H1 (cell line): ENCODE measurements at regions not wholly inside any gene's neighbourhood (a gene's known extent, or its start where the extent isn't known, plus 50 kb on each side); places are given as distances from the start of the nearest gene placed in this dataset.

Experiments used
- CTCF ChIA-PET: fragments of 300-600 bp; sonication (Branson Sonifier 250); formaldehyde crosslinking; loops from one replicate; lab custom pipeline; 2021; ENCODE audit not compliant: partially characterized antibody; lab: Charles Lee
- POLR2A ChIA-PET: fragments of 300-600 bp; sonication (Branson Sonifier 250); formaldehyde crosslinking; loops from one replicate; lab custom pipeline; 2021; ENCODE audit warnings: inconsistent platforms; ENCODE audit not compliant: partially characterized antibody; lab: Charles Lee
- DNase-seq, 2 experiments: peaks; one replicate each; pipeline versions ENCODE4 v3.0.0 to v3.0.0-alpha.2; 2010 to 2022; ENCODE audit warnings: low spot score in 2 of 2, low read depth in 1 of 2, mixed read lengths in 1 of 2
- FAIRE-seq: peaks from 2 replicates; lab custom pipeline; 2011; peaks lifted over from hg19 to GRCh38; lab: Jason Lieb, UNC
- H2AFZ ChIP-seq: 2 replicates; pipeline ENCODE4 v1.8.1; 2012; ENCODE audit warnings: low read length, inconsistent platforms
- H2AK5ac ChIP-seq: 2 replicates; pipeline ENCODE4 v1.6.1; 2013; ENCODE audit warnings: low read depth, low read length
- H2BK120ac ChIP-seq: replicated peaks from 2 replicates; pipeline ENCODE3; 2013; ENCODE audit warnings: low read depth, low read length, inconsistent platforms
- H2BK12ac ChIP-seq: 2 replicates; pipeline ENCODE4 v1.6.1; 2013; ENCODE audit warnings: low read depth, low read length
- H2BK15ac ChIP-seq: 2 replicates; pipeline ENCODE4 v1.6.1; 2013; ENCODE audit warnings: low read length
- H2BK20ac ChIP-seq: 2 replicates; pipeline ENCODE4 v1.6.1; 2013; ENCODE audit warnings: low read length
- H2BK5ac ChIP-seq: 2 replicates; pipeline ENCODE4 v1.6.1; 2013; ENCODE audit warnings: low read depth, low read length
- H3K14ac ChIP-seq: 2 replicates; pipeline ENCODE4 v1.6.1; 2013; ENCODE audit warnings: inconsistent platforms; ENCODE audit not compliant: insufficient read length
- H3K18ac ChIP-seq: 2 replicates; pipeline ENCODE4 v1.6.1; 2013; ENCODE audit warnings: low read length; ENCODE audit errors: extremely low read depth
- H3K23ac ChIP-seq: 2 replicates; pipeline ENCODE4 v1.6.1; 2013; ENCODE audit warnings: inconsistent platforms; ENCODE audit not compliant: insufficient read length
- H3K23me2 ChIP-seq: 2 replicates; pipeline ENCODE4 v1.6.1; 2013; ENCODE audit warnings: low read depth, low read length
- H3K27ac ChIP-seq: 2 replicates; pipeline ENCODE4 v1.6.1; 2011; ENCODE audit warnings: low read depth, low read length, inconsistent platforms
- H3K27me3 ChIP-seq, 4 experiments: replicated peaks in 1 of 4; 1 replicate in 1 of 4; 2 replicates in 3 of 4; pipeline versions ENCODE4 v1.6.1 to v1.8.1; 2011 to 2013; ENCODE audit warnings: low read length in 3 of 4, mild to moderate bottlenecking in 3 of 4, inconsistent platforms in 2 of 4, mixed read lengths in 2 of 4, moderate library complexity in 1 of 4; ENCODE audit not compliant: control insufficient read depth in 3 of 4, insufficient read depth in 3 of 4; ENCODE audit errors: extremely low read depth in 1 of 4
- H3K36me3 ChIP-seq, 4 experiments: 2 replicates each; pipeline versions ENCODE4 v1.6.1 to v1.8.1; 2011 to 2013; ENCODE audit warnings: mild to moderate bottlenecking in 4 of 4, low read length in 3 of 4, moderate library complexity in 2 of 4, control low read depth in 1 of 4, inconsistent platforms in 1 of 4; ENCODE audit not compliant: insufficient read depth in 4 of 4, control insufficient read depth in 2 of 4
- H3K4ac ChIP-seq: replicated peaks from 2 replicates; pipeline ENCODE3; 2013; ENCODE audit warnings: low read length, low read depth, mixed read lengths, inconsistent platforms; ENCODE audit not compliant: insufficient read length
- H3K4me1 ChIP-seq, 4 experiments: replicated peaks in 1 of 4; 1 replicate in 1 of 4; 2 replicates in 3 of 4; pipeline versions ENCODE4 v1.6.1 to v1.8.1; 2011 to 2013; ENCODE audit warnings: low read length in 3 of 4, inconsistent platforms in 2 of 4, mixed read lengths in 1 of 4; ENCODE audit not compliant: insufficient read depth in 4 of 4, control insufficient read depth in 3 of 4
- H3K4me2 ChIP-seq, 2 experiments: 2 replicates each; pipeline versions ENCODE4 v1.6.1 to v1.8.1; 2011 to 2013; ENCODE audit warnings: low read depth in 2 of 2, low read length in 2 of 2, control low read depth in 1 of 2, inconsistent platforms in 1 of 2, mild to moderate bottlenecking in 1 of 2; ENCODE audit not compliant: insufficient read depth in 1 of 2
- H3K4me3 ChIP-seq, 4 experiments: fragments of 200-600, 300-600 bp in 1 of 4; sonication (generic), shearing (Covaris generic), sonication (Bioruptor Twin) in 1 of 4; 2 replicates each; pipeline versions ENCODE4 v1.5.1 to v1.8.1; 2011 to 2016; ENCODE audit warnings: low read length in 4 of 4, low read depth in 3 of 4, control low read depth in 2 of 4, inconsistent platforms in 2 of 4, mild to moderate bottlenecking in 2 of 4, mixed read lengths in 1 of 4, moderate library complexity in 1 of 4; ENCODE audit not compliant: insufficient read depth in 2 of 4; ENCODE audit errors: extremely low read depth in 1 of 4
- H3K56ac ChIP-seq: replicated peaks from 2 replicates; pipeline ENCODE3; 2013; ENCODE audit warnings: low read depth, mild to moderate bottlenecking, mixed read lengths, low read length, inconsistent platforms; ENCODE audit not compliant: insufficient read length
- H3K79me1 ChIP-seq: 2 replicates; pipeline ENCODE4 v1.6.1; 2013; ENCODE audit warnings: low read depth, low read length, control low read depth
- H3K79me2 ChIP-seq, 2 experiments: 2 replicates each; pipeline versions ENCODE4 v1.6.1 to v1.8.1; 2012 to 2013; ENCODE audit warnings: low read length in 2 of 2, mild to moderate bottlenecking in 2 of 2, inconsistent platforms in 1 of 2; ENCODE audit not compliant: insufficient read depth in 2 of 2, control insufficient read depth in 1 of 2
- H3K9ac ChIP-seq, 4 experiments: replicated peaks in 1 of 4; 1 replicate in 1 of 4; 2 replicates in 3 of 4; pipeline versions ENCODE4 v1.6.1 to v1.8.1; 2011 to 2013; ENCODE audit warnings: low read depth in 3 of 4, low read length in 3 of 4, control low read depth in 2 of 4, mild to moderate bottlenecking in 2 of 4, moderate library complexity in 2 of 4, inconsistent platforms in 1 of 4; ENCODE audit errors: extremely low read depth in 1 of 4
- H3K9me3 ChIP-seq, 2 experiments: 2 replicates each; pipeline versions ENCODE4 v1.6.1 to v1.8.1; 2012 to 2013; ENCODE audit warnings: mild to moderate bottlenecking in 2 of 2, moderate library complexity in 2 of 2, control low read depth in 1 of 2, inconsistent platforms in 1 of 2, low read depth in 1 of 2, low read length in 1 of 2, mixed read lengths in 1 of 2; ENCODE audit not compliant: insufficient read depth in 2 of 2
- H4K20me1 ChIP-seq, 2 experiments: replicated peaks in 1 of 2; 2 replicates each; pipeline versions ENCODE3 to v1.8.1; 2011 to 2013; ENCODE audit warnings: inconsistent platforms in 2 of 2, low read length in 2 of 2, mild to moderate bottlenecking in 1 of 2; ENCODE audit not compliant: insufficient read depth in 2 of 2, control insufficient read depth in 1 of 2
- H4K5ac ChIP-seq: 2 replicates; pipeline ENCODE4 v1.6.1; 2013; ENCODE audit warnings: low read length, low read depth, mixed read lengths, inconsistent platforms; ENCODE audit not compliant: insufficient read length
- H4K8ac ChIP-seq: 2 replicates; pipeline ENCODE4 v1.8.0; 2013; ENCODE audit warnings: mild to moderate bottlenecking, moderate library complexity, low read length, inconsistent platforms; ENCODE audit not compliant: insufficient read depth; ENCODE audit errors: extremely low read depth
- H4K91ac ChIP-seq: replicated peaks from 2 replicates; pipeline ENCODE3; 2013; ENCODE audit warnings: low read length, mixed read lengths, inconsistent platforms; ENCODE audit not compliant: insufficient read length
- ASH2L ChIP-seq: fragments of 200-600, 300-600 bp; sonication (generic); IDR thresholded peaks from one replicate; pipeline ENCODE4 v1.7.1; 2017; ENCODE audit warnings: low read length
- BCL11A ChIP-seq, 2 experiments: IDR thresholded peaks; one replicate each; pipeline ENCODE4 v1.6.1; 2011; ENCODE audit warnings: low read depth in 2 of 2, low read length in 2 of 2, mild to moderate bottlenecking in 2 of 2
- CTBP2 ChIP-seq: IDR thresholded peaks from 2 replicates; pipeline ENCODE4 v1.7.0; 2011; ENCODE audit warnings: borderline replicate concordance, mild to moderate bottlenecking, moderate library complexity, mixed read lengths, low read length; ENCODE audit not compliant: insufficient read depth, insufficient read length
- CTCF ChIP-seq, 3 experiments: IDR thresholded peaks; 1 replicate in 2 of 3; 2 replicates in 1 of 3; pipeline versions ENCODE4 v1.5.1 to v1.6.1; 2011; ENCODE audit warnings: low read length in 3 of 3, mild to moderate bottlenecking in 3 of 3, inconsistent platforms in 2 of 3, low read depth in 1 of 3, moderate library complexity in 1 of 3; ENCODE audit not compliant: insufficient read depth in 1 of 3; ENCODE audit errors: control extremely low read depth in 1 of 3
- EZH2 ChIP-seq: fragments of 200-600 bp; sonication (generic); IDR thresholded peaks from 2 replicates; pipeline ENCODE4 v1.7.1; 2012; ENCODE audit warnings: low read depth, mild to moderate bottlenecking, moderate library complexity, low read length, inconsistent platforms; ENCODE audit not compliant: severe bottlenecking
- KDM4A ChIP-seq: IDR thresholded peaks from one replicate; pipeline ENCODE4 v1.7.1; 2012; ENCODE audit warnings: low read depth, mild to moderate bottlenecking, moderate library complexity, low read length, inconsistent platforms; ENCODE audit not compliant: severe bottlenecking
- NRF1 ChIP-seq: IDR thresholded peaks from 2 replicates; pipeline ENCODE4 v1.6.1; 2011; ENCODE audit warnings: mild to moderate bottlenecking, low read depth, low read length, improper control_type of control experiment
- POLR2A ChIP-seq, 2 experiments: IDR thresholded peaks; 1 replicate in 1 of 2; 2 replicates in 1 of 2; pipeline ENCODE4 v1.6.1; 2011; ENCODE audit warnings: low read depth in 2 of 2, low read length in 2 of 2, mild to moderate bottlenecking in 2 of 2; ENCODE audit errors: control extremely low read depth in 1 of 2
- SIRT6 ChIP-seq: IDR thresholded peaks from one replicate; pipeline ENCODE4 v1.7.1; 2012; ENCODE audit warnings: low read length, inconsistent platforms
- SIX5 ChIP-seq: IDR thresholded peaks from 2 replicates; pipeline ENCODE4 v1.6.1; 2011; ENCODE audit warnings: mild to moderate bottlenecking, low read depth, low read length
- SUZ12 ChIP-seq: fragments of 200-600 bp; sonication (generic); IDR thresholded peaks from 2 replicates; pipeline ENCODE4 v1.6.1; 2012; ENCODE audit warnings: mild to moderate bottlenecking, inconsistent platforms, low read length, moderate library complexity, mixed read lengths
- WGBS, 2 experiments: shearing (Covaris generic) in 1 of 2; methylation state at CpG; one replicate each; pipeline versions ENCODE4 v1.1.6 to v1.1.7; 2013 to 2015; ENCODE audit warnings: low lambda C conversion rate in 2 of 2, mixed read lengths in 2 of 2, inconsistent platforms in 1 of 2, low coverage in 1 of 2, missing lambda C conversion rate in 1 of 2; ENCODE audit not compliant: insufficient replicate concordance in 2 of 2, insufficient coverage in 1 of 2, insufficient read length in 1 of 2; ENCODE audit errors: extremely low coverage in 1 of 2, missing lambda C conversion rate in 1 of 2; 5-methylcytosine and 5-hydroxymethylcytosine counted together

- H3K56ac ChIP-seq: no peak overlapping the region
- no peak overlapping the region for H3K23ac ChIP-seq
- no peak overlapping the region for H3K14ac ChIP-seq
- no peak overlapping the region for H3K18ac ChIP-seq
- no peak overlapping the region for H3K4me3 ChIP-seq
- no peaks in the 10 kb centered on the region for H3K27me3 ChIP-seq
- no peak overlapping the region for H2BK5ac ChIP-seq
- H3K79me2 ChIP-seq: no peaks in the 10 kb centered on the region
- H4K20me1 ChIP-seq: no peaks in the 10 kb centered on the region
- H4K8ac ChIP-seq: no peak overlapping the region; the same call in 1 of the 2 replicates
- H3K79me1 ChIP-seq: no peaks in the 10 kb centered on the region
- no peak overlapping the region for H2AK5ac ChIP-seq
- no peak overlapping the region for H2BK15ac ChIP-seq
- H3K9ac ChIP-seq: no peak overlapping the region
- no peaks in the 10 kb centered on the region for H3K23me2 ChIP-seq
- H3K4ac ChIP-seq: no peak overlapping the region
- CTCF ChIA-PET: interaction anchor here (0.5 to 8.5 kb wide), 8 partner anchors 7 to 826 kb away, joined by 3 to 116 read pairs (median 3); no protein-coding TSS in a partner anchor
- H3K36me3 ChIP-seq: no peaks in the 10 kb centered on the region
- DNase-seq (no peak), FAIRE-seq (no peak)
- H2AFZ ChIP-seq: no peak overlapping the region
- no peak overlapping the region for H2BK12ac ChIP-seq
- no peak overlapping the region for H2BK120ac ChIP-seq
- no peak overlapping the region for H2BK20ac ChIP-seq
- peaks cover 0 to 2% (median 0%) of the 10 kb centered on the region in 4 experiments; a peak in 1 of 7 replicates for H3K4me1 ChIP-seq
- no peak overlapping the region for H4K91ac ChIP-seq
- H3K4me2 ChIP-seq: no peak overlapping the region
- WGBS, 2 experiments: 87% methylated on average over 43 of the region's 47 CpGs; no CpG with 5 or more reads in 1 of the 2 experiments
- POLR2A ChIA-PET: no interaction called here
- no peaks in the 10 kb centered on the region for H3K9me3 ChIP-seq
- no peak overlapping the region for H4K5ac ChIP-seq
- H3K27ac ChIP-seq: no peak overlapping the region
- TF ChIP-seq NRF1 (no peak), CTBP2 (no peak), POLR2A (IDR thresholded peaks at IDR 0.05; ENCODE audit: control extremely low read depth in 1 of 2, low read depth in 2 of 2, low read length in 2 of 2) (no peak), BCL11A (IDR thresholded peaks at IDR 0.05; ENCODE audit: low read depth in 2 of 2, low read length in 2 of 2) (no peak), ASH2L (no peak), EZH2 (no peak), KDM4A (no peak), SIRT6 (no peak), CTCF (IDR thresholded peaks at IDR 0.05; ENCODE audit: control extremely low read depth in 1 of 3, insufficient read depth in 1 of 3, low read depth in 1 of 3, low read length in 3 of 3) (no peak), SIX5 (no peak), SUZ12 (no peak)
These were observed 62.7 kb upstream of the SLC2A12 start for GRCh38 chr6:134114918-134115714.
